GM23338 (cell line): ENCODE measurements at regions not wholly inside any gene's neighbourhood (a gene's known extent, or its start where the extent isn't known, plus 50 kb on each side); places are given as distances from the start of the nearest gene placed in this dataset.

Experiments used
- ATAC-seq: fragments of 200-7000 bp; cut with Tn5 transposase; 3 replicates; pipeline ENCODE4 v1.9.1; 2020
- DNase-seq: peaks from one replicate; pipeline ENCODE4 v3.0.0-alpha.2; 2015; ENCODE audit warnings: low spot score
- H2AFZ ChIP-seq: fragments of 200-600 bp; sonication (generic); 2 replicates; pipeline ENCODE4 v1.8.0; 2016; ENCODE audit warnings: antibody characterized with exemption, mild to moderate bottlenecking, moderate library complexity
- H3F3A ChIP-seq: fragments of 200-600 bp; sonication (generic); replicated peaks from 2 replicates; pipeline ENCODE4 v1.8.0; 2017; ENCODE audit warnings: antibody characterized with exemption, mixed run types, low read depth
- H3K27ac ChIP-seq: fragments of 200-600 bp; sonication (generic); 2 replicates; pipeline ENCODE4 v1.6.1; 2016; ENCODE audit warnings: low read depth
- H3K27me3 ChIP-seq: fragments of 200-600 bp; sonication (generic); 2 replicates; pipeline ENCODE4 v1.8.0; 2016; ENCODE audit warnings: mild to moderate bottlenecking, mixed run types, moderate library complexity; ENCODE audit not compliant: insufficient read depth
- H3K36me3 ChIP-seq: fragments of 200-600 bp; sonication (generic); 2 replicates; pipeline ENCODE4 v1.8.0; 2016; ENCODE audit warnings: mild to moderate bottlenecking; ENCODE audit not compliant: insufficient read depth
- H3K4me1 ChIP-seq: fragments of 200-600 bp; sonication (generic); 2 replicates; pipeline ENCODE4 v1.8.0; 2016; ENCODE audit warnings: mild to moderate bottlenecking, moderate library complexity; ENCODE audit not compliant: insufficient read depth
- H3K4me2 ChIP-seq: fragments of 200-600 bp; sonication (generic); 2 replicates; pipeline ENCODE4 v1.7.1; 2017; ENCODE audit warnings: mixed run types
- H3K4me3 ChIP-seq: fragments of 200-600 bp; sonication (generic); 2 replicates; pipeline ENCODE4 v1.6.1; 2016; ENCODE audit warnings: mixed run types
- H3K79me2 ChIP-seq: fragments of 200-600 bp; sonication (generic); replicated peaks from 2 replicates; pipeline ENCODE4 v1.8.0; 2017; ENCODE audit warnings: mild to moderate bottlenecking; ENCODE audit not compliant: insufficient read depth
- H3K9me2 ChIP-seq: fragments of 200-600 bp; sonication (generic); 2 replicates; pipeline ENCODE4 v1.8.0; 2017; ENCODE audit not compliant: insufficient read depth
- H4K20me1 ChIP-seq: fragments of 200-600 bp; sonication (generic); replicated peaks from 2 replicates; pipeline ENCODE4 v1.8.0; 2017; ENCODE audit warnings: mild to moderate bottlenecking; ENCODE audit not compliant: insufficient read depth
- H3K27ac Mint-ChIP-seq: 2 replicates; pipeline ENCODE4 v1.8.0; 2020; ENCODE audit warnings: inconsistent platforms, mild to moderate bottlenecking, moderate library complexity, mixed read lengths
- H3K27me3 Mint-ChIP-seq: 3 replicates; pipeline ENCODE4 v1.8.0; 2022; ENCODE audit warnings: low read depth, mild to moderate bottlenecking, moderate library complexity, mixed read lengths, inconsistent platforms; ENCODE audit not compliant: insufficient read depth, poor library complexity
- H3K36me3 Mint-ChIP-seq: 3 replicates; pipeline ENCODE4 v1.8.0; 2021; ENCODE audit warnings: low read depth, mild to moderate bottlenecking, inconsistent platforms, moderate library complexity, mixed read lengths
- H3K4me1 Mint-ChIP-seq: 3 replicates; pipeline ENCODE4 v1.8.0; 2020; ENCODE audit warnings: mild to moderate bottlenecking, inconsistent platforms, mixed read lengths
- H3K4me3 Mint-ChIP-seq: 3 replicates; pipeline ENCODE4 v1.8.0; 2021; ENCODE audit warnings: moderate library complexity, mild to moderate bottlenecking, inconsistent platforms, mixed read lengths
- H3K9me3 Mint-ChIP-seq: 3 replicates; pipeline ENCODE4 v1.8.0; 2020; ENCODE audit warnings: moderate library complexity, mild to moderate bottlenecking, inconsistent platforms, mixed read lengths
- CREB1 ChIP-seq: fragments of 250-450 bp; sonication (Bioruptor Pico); IDR thresholded peaks from 2 replicates; pipeline ENCODE4 v1.5.0; 2020; ENCODE audit warnings: low read depth, mild to moderate bottlenecking, moderate library complexity
- EZH2 ChIP-seq: fragments of 200-600 bp; sonication (generic); IDR thresholded peaks from one replicate; pipeline ENCODE4 v1.8.0; 2017; ENCODE audit warnings: antibody characterized with exemption, mild to moderate bottlenecking, low read depth; ENCODE audit not compliant: unreplicated experiment
- POLR2AphosphoS5 ChIP-seq: IDR thresholded peaks from 2 replicates; pipeline ENCODE4 v1.6.1; 2016; ENCODE audit warnings: antibody characterized with exemption, low read depth
- ZNF331 ChIP-seq: fragments of 250-450 bp; sonication (Bioruptor Pico); IDR thresholded peaks from 2 replicates; pipeline ENCODE4 v1.5.0; 2020; ENCODE audit warnings: low read depth, mild to moderate bottlenecking, moderate library complexity
- TF ChIP-seq, protein P1 (sequence below): fragments of 250-450 bp; sonication (Bioruptor Pico); IDR thresholded peaks from 2 replicates; pipeline ENCODE4 v1.5.0; 2020; ENCODE audit warnings: mild to moderate bottlenecking, moderate library complexity
- TF ChIP-seq, protein P2 (sequence below): IDR thresholded peaks from one replicate; pipeline ENCODE4 v1.6.1; 2018; ENCODE audit warnings: antibody characterized with exemption; ENCODE audit not compliant: unreplicated experiment

DNA sequence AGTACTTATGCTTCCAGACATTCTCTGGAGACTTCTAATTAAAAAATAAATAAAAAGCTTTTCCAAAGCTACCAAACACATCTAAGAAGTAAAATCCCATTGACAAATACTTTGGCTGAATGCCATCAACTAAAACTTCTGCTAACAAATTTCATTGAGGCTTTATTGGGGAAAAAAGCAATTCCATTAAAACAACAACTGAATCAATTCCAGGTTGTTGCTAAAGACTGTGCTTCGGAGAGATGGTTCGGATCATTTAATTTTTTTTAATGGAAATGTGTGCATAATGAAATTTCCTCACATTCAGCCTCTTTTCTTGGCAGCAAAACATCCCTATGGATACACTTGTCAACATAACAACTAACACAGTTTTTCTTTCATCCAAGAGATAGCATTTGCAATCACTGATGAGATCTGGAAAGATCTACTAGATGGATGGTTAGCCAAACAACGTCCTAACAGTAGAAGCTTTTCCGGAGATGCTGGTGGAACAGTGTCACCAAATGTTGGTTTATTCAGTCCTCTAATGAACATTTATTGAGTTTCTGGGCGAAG, 446.1 kb upstream of the FAM98A start (continued):
- TF ChIP-seq, protein P1, sequence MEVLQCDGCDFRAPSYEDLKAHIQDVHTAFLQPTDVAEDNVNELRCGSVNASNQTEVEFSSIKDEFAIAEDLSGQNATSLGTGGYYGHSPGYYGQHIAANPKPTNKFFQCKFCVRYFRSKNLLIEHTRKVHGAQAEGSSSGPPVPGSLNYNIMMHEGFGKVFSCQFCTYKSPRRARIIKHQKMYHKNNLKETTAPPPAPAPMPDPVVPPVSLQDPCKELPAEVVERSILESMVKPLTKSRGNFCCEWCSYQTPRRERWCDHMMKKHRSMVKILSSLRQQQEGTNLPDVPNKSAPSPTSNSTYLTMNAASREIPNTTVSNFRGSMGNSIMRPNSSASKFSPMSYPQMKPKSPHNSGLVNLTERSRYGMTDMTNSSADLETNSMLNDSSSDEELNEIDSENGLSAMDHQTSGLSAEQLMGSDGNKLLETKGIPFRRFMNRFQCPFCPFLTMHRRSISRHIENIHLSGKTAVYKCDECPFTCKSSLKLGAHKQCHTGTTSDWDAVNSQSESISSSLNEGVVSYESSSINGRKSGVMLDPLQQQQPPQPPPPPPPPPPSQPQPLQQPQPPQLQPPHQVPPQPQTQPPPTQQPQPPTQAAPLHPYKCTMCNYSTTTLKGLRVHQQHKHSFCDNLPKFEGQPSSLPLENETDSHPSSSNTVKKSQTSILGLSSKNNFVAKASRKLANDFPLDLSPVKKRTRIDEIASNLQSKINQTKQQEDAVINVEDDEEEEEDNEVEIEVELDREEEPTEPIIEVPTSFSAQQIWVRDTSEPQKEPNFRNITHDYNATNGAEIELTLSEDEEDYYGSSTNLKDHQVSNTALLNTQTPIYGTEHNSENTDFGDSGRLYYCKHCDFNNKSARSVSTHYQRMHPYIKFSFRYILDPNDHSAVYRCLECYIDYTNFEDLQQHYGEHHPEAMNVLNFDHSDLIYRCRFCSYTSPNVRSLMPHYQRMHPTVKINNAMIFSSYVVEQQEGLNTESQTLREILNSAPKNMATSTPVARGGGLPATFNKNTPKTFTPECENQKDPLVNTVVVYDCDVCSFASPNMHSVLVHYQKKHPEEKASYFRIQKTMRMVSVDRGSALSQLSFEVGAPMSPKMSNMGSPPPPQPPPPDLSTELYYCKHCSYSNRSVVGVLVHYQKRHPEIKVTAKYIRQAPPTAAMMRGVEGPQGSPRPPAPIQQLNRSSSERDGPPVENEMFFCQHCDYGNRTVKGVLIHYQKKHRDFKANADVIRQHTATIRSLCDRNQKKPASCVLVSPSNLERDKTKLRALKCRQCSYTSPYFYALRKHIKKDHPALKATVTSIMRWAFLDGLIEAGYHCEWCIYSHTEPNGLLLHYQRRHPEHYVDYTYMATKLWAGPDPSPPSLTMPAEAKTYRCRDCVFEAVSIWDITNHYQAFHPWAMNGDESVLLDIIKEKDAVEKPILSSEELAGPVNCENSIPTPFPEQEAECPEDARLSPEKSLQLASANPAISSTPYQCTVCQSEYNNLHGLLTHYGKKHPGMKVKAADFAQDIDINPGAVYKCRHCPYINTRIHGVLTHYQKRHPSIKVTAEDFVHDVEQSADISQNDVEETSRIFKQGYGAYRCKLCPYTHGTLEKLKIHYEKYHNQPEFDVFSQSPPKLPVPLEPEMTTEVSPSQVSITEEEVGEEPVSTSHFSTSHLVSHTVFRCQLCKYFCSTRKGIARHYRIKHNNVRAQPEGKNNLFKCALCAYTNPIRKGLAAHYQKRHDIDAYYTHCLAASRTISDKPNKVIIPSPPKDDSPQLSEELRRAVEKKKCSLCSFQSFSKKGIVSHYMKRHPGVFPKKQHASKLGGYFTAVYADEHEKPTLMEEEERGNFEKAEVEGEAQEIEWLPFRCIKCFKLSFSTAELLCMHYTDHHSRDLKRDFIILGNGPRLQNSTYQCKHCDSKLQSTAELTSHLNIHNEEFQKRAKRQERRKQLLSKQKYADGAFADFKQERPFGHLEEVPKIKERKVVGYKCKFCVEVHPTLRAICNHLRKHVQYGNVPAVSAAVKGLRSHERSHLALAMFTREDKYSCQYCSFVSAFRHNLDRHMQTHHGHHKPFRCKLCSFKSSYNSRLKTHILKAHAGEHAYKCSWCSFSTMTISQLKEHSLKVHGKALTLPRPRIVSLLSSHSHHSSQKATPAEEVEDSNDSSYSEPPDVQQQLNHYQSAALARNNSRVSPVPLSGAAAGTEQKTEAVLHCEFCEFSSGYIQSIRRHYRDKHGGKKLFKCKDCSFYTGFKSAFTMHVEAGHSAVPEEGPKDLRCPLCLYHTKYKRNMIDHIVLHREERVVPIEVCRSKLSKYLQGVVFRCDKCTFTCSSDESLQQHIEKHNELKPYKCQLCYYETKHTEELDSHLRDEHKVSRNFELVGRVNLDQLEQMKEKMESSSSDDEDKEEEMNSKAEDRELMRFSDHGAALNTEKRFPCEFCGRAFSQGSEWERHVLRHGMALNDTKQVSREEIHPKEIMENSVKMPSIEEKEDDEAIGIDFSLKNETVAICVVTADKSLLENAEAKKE: no peak

DNA sequence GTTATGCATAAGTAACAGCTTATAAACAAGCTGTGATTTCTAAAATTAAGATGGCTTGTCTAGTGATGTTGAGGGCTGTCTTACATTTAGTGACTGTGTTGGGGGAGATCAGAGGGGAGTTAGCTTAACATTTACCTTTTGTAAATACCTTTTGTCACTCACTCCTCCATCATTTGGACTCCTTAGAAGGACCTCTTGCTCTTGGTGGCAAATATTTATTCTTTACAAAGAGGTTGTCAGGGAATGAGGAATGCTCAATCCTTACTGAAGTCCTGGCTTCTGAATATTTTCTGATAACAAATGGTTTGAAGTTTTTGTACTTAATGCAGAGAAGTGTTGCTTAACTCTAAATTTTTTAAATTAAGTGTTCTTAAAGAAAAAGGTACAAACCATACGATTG, 438.8 kb upstream of the FAM98A start:
- Histone ChIP-seq H3K4me1 (no peaks in the 10 kb centered on the region), H3K27me3 (no peaks in the 10 kb centered on the region), H3F3A (no peaks in the 10 kb centered on the region), H3K27ac (no peak overlapping the region), H3K4me2 (no peak overlapping the region), H3K4me3 (no peak overlapping the region), H4K20me1 (no peaks in the 10 kb centered on the region), H3K79me2 (no peaks in the 10 kb centered on the region), H3K9me2 (peaks cover 9% of the 10 kb centered on the region), H2AFZ (no peak overlapping the region), H3K36me3 (no peaks in the 10 kb centered on the region)
- H3K36me3 Mint-ChIP-seq: no peaks in the 10 kb centered on the region
- H3K27me3 Mint-ChIP-seq: no peaks in the 10 kb centered on the region
- H3K27ac Mint-ChIP-seq: no peak overlapping the region
- no peaks in the 10 kb centered on the region; the same call in 2 of the 3 replicates for H3K9me3 Mint-ChIP-seq
- no peaks in the 10 kb centered on the region for H3K4me1 Mint-ChIP-seq
- ATAC-seq (no peak), DNase-seq (no peak)
- no peak overlapping the region for H3K4me3 Mint-ChIP-seq
- TF ChIP-seq ZNF331 (CRISPR knock-in tag) (no peak), EZH2 (no peak), CREB1 (CRISPR knock-in tag) (no peak), POLR2AphosphoS5 (no peak)
- TF ChIP-seq, protein P2, sequence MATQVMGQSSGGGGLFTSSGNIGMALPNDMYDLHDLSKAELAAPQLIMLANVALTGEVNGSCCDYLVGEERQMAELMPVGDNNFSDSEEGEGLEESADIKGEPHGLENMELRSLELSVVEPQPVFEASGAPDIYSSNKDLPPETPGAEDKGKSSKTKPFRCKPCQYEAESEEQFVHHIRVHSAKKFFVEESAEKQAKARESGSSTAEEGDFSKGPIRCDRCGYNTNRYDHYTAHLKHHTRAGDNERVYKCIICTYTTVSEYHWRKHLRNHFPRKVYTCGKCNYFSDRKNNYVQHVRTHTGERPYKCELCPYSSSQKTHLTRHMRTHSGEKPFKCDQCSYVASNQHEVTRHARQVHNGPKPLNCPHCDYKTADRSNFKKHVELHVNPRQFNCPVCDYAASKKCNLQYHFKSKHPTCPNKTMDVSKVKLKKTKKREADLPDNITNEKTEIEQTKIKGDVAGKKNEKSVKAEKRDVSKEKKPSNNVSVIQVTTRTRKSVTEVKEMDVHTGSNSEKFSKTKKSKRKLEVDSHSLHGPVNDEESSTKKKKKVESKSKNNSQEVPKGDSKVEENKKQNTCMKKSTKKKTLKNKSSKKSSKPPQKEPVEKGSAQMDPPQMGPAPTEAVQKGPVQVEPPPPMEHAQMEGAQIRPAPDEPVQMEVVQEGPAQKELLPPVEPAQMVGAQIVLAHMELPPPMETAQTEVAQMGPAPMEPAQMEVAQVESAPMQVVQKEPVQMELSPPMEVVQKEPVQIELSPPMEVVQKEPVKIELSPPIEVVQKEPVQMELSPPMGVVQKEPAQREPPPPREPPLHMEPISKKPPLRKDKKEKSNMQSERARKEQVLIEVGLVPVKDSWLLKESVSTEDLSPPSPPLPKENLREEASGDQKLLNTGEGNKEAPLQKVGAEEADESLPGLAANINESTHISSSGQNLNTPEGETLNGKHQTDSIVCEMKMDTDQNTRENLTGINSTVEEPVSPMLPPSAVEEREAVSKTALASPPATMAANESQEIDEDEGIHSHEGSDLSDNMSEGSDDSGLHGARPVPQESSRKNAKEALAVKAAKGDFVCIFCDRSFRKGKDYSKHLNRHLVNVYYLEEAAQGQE: no peak
- TF ChIP-seq, protein P1: no peak
